Neural cell (in vitro differentiated cells): ENCODE measurements at regions not wholly inside any gene's neighbourhood (a gene's known extent, or its start where the extent isn't known, plus 50 kb on each side); places are given as distances from the start of the nearest gene placed in this dataset.

Experiments
- EP300 ChIP-seq: fragments of 450-650 bp; conservative IDR thresholded peaks from 2 replicates; pipeline ENCODE4 v1.6.1; 2014; ENCODE audit warnings: antibody characterized with exemption, mild to moderate bottlenecking, moderate library complexity; ENCODE audit not compliant: poor library complexity, severe bottlenecking
- EZH2 ChIP-seq: fragments of 200-600, 300-800 bp; shearing (Covaris generic), sonication (generic); IDR thresholded peaks from 2 replicates; pipeline ENCODE4 v1.6.1; 2014; ENCODE audit warnings: antibody characterized with exemption, low read length, borderline replicate concordance, mild to moderate bottlenecking; ENCODE audit not compliant: insufficient read depth, poor library complexity, severe bottlenecking
- MXI1 ChIP-seq: fragments of 450-650 bp; conservative IDR thresholded peaks from 2 replicates; pipeline ENCODE4 v1.6.1; 2014; ENCODE audit warnings: antibody characterized with exemption, mild to moderate bottlenecking; ENCODE audit not compliant: poor library complexity, severe bottlenecking
- POLR2AphosphoS5 ChIP-seq: IDR thresholded peaks from 2 replicates; pipeline ENCODE4 v1.6.1; 2012
- RAD21 ChIP-seq: fragments of 450-650 bp; conservative IDR thresholded peaks from 2 replicates; pipeline ENCODE4 v1.6.1; 2014; ENCODE audit warnings: antibody characterized with exemption, mild to moderate bottlenecking, moderate library complexity
- SMC3 ChIP-seq: fragments of 450-650 bp; conservative IDR thresholded peaks from 2 replicates; pipeline ENCODE4 v1.6.1; 2014; ENCODE audit warnings: antibody characterized with exemption, mild to moderate bottlenecking, moderate library complexity; ENCODE audit not compliant: poor library complexity
- TAF1 ChIP-seq: IDR thresholded peaks from 2 replicates; pipeline ENCODE4 v1.6.1; 2012; ENCODE audit warnings: low read depth
- TF ChIP-seq, protein P1 (sequence below): fragments of 450-650 bp; IDR thresholded peaks from 2 replicates; pipeline ENCODE4 v1.5.1; 2014; ENCODE audit warnings: antibody characterized with exemption, mild to moderate bottlenecking, moderate library complexity; ENCODE audit not compliant: poor library complexity, severe bottlenecking
- TF ChIP-seq, protein P2 (sequence below): IDR thresholded peaks from 2 replicates; pipeline ENCODE4 v1.6.1; 2012; ENCODE audit warnings: borderline replicate concordance

GRCh38 chr3:68163968-68164367 lies 509.6 kb upstream of the SUCLG2 start:
- TF ChIP-seq, protein P1, sequence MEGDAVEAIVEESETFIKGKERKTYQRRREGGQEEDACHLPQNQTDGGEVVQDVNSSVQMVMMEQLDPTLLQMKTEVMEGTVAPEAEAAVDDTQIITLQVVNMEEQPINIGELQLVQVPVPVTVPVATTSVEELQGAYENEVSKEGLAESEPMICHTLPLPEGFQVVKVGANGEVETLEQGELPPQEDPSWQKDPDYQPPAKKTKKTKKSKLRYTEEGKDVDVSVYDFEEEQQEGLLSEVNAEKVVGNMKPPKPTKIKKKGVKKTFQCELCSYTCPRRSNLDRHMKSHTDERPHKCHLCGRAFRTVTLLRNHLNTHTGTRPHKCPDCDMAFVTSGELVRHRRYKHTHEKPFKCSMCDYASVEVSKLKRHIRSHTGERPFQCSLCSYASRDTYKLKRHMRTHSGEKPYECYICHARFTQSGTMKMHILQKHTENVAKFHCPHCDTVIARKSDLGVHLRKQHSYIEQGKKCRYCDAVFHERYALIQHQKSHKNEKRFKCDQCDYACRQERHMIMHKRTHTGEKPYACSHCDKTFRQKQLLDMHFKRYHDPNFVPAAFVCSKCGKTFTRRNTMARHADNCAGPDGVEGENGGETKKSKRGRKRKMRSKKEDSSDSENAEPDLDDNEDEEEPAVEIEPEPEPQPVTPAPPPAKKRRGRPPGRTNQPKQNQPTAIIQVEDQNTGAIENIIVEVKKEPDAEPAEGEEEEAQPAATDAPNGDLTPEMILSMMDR, result no peak
- TF ChIP-seq MXI1, result no peak
- no peak for TF ChIP-seq EP300
- TF ChIP-seq TAF1, result no peak
- no peak for TF ChIP-seq RAD21
- TF ChIP-seq, protein P2, sequence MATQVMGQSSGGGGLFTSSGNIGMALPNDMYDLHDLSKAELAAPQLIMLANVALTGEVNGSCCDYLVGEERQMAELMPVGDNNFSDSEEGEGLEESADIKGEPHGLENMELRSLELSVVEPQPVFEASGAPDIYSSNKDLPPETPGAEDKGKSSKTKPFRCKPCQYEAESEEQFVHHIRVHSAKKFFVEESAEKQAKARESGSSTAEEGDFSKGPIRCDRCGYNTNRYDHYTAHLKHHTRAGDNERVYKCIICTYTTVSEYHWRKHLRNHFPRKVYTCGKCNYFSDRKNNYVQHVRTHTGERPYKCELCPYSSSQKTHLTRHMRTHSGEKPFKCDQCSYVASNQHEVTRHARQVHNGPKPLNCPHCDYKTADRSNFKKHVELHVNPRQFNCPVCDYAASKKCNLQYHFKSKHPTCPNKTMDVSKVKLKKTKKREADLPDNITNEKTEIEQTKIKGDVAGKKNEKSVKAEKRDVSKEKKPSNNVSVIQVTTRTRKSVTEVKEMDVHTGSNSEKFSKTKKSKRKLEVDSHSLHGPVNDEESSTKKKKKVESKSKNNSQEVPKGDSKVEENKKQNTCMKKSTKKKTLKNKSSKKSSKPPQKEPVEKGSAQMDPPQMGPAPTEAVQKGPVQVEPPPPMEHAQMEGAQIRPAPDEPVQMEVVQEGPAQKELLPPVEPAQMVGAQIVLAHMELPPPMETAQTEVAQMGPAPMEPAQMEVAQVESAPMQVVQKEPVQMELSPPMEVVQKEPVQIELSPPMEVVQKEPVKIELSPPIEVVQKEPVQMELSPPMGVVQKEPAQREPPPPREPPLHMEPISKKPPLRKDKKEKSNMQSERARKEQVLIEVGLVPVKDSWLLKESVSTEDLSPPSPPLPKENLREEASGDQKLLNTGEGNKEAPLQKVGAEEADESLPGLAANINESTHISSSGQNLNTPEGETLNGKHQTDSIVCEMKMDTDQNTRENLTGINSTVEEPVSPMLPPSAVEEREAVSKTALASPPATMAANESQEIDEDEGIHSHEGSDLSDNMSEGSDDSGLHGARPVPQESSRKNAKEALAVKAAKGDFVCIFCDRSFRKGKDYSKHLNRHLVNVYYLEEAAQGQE, result no peak
- no peak for TF ChIP-seq EZH2
- no peak for TF ChIP-seq SMC3
- TF ChIP-seq POLR2AphosphoS5, result no peak
